Esophagus squamous epithelium (tissue), 5 donors: ENCODE measurements at regions not wholly inside any gene's neighbourhood (a gene's known extent, or its start where the extent isn't known, plus 50 kb on each side); places are given as distances from the start of the nearest gene placed in this dataset.

Experiments
- DNase-seq: peaks from one replicate; lab custom pipeline; 2025; lab: John Stamatoyannopoulos, UW
- H3K27ac ChIP-seq, 4 donors: fragments of 200-600 bp; sonication (generic); one replicate each; pipeline ENCODE4 v1.5.1; 2016 to 2019; ENCODE audit warnings: mild to moderate bottlenecking in 1 of 4
- H3K27me3 ChIP-seq, 4 donors: fragments of 200-600 bp; sonication (generic); 1 replicate in 3 of 4; 2 replicates in 1 of 4; pipeline versions ENCODE4 v1.5.1 to v1.6.0; 2017 to 2021; ENCODE audit warnings: antibody characterized with exemption in 1 of 4
- H3K36me3 ChIP-seq, 3 donors: fragments of 200-600 bp; sonication (generic); one replicate each; pipeline ENCODE4 v1.5.1; 2016 to 2019
- H3K4me1 ChIP-seq, 3 donors: fragments of 200-600 bp; sonication (generic); one replicate each; pipeline ENCODE4 v1.5.1; 2017 to 2019
- H3K4me3 ChIP-seq, 4 donors: fragments of 200-600 bp; sonication (generic); 1 replicate in 3 of 4; 2 replicates in 1 of 4; pipeline ENCODE4 v1.5.1; 2016 to 2019; ENCODE audit warnings: mild to moderate bottlenecking in 2 of 4, moderate library complexity in 1 of 4
- H3K9me3 ChIP-seq, 3 donors: fragments of 200-600 bp; sonication (generic); one replicate each; pipeline ENCODE4 v1.5.1; 2016 to 2019
- POLR2A ChIP-seq, 4 donors: fragments of 450-650 bp; IDR thresholded peaks; one replicate each; pipeline ENCODE4 v1.6.1; 2017; ENCODE audit warnings: antibody characterized with exemption in 4 of 4, mild to moderate bottlenecking in 4 of 4, moderate library complexity in 3 of 4
- WGBS, 2 donors: methylation state at CpG; one replicate each; pipeline ENCODE4 v1.1.5; 2018; 5-methylcytosine and 5-hydroxymethylcytosine counted together
- intact Hi-C: fragments of 100-400 bp; cut with DNase I; formaldehyde crosslinking; loops from one replicate; pipeline ENCODE4 v1.15.0; 2022
- TF ChIP-seq, protein P1 (sequence below), 6 experiments: fragments of 450-650 bp in 4 of 6; fragments of 200-600 bp in 2 of 6; sonication (generic) in 2 of 6; IDR thresholded peaks; one replicate each; pipeline ENCODE4 v1.5.1; 2016 to 2019; ENCODE audit warnings: antibody characterized with exemption in 6 of 6, mild to moderate bottlenecking in 4 of 6, moderate library complexity in 4 of 6
- donor health status: DM: yes; HTN: yes; CAD: no.

DNA sequence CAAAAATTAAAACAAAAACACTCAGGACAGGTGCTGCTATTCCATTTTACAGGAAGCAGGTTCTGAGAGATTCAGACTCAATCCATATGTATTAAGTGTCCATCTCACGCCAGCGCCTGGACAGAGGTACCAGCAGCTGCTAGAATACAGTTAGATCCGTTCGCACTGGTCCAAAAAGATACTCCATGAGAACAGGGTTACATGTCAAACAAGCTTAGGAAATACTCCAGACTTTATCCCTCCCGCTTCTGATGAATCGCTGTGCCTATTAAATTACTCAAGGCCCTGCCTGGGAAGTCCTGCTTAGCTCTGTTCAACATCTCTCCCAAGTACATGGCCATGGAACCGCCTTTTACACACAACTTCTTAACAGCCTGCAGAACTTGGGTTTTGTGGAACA lies 50.2 kb upstream of the SLC35C1 start:
- H3K27me3 ChIP-seq: peaks cover 0 to 62% (median 0%) of the 10 kb centered on the region in 4 donors

DNA sequence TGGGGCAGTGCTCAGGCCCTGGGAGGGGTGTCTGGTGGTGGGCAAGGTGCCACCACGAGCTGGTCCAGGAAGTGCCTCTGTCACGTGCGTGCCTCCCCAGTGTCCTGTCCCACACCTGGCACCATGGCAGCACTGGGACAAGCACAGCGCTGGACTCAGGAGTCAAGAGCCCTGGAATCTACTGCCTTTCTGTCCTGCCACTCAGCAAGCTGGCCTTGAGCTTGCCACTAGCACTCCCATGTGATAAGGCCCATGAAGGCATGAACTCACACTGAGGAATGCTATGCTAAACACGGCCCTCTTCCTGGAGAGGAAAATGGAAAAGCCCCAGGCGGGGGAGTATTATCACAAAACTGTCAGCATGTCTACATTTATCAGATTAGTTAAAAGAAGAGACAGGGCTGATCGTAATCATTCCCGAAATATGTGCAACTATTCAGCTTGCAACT lies 50.7 kb upstream of the SLC35C1 start:
- Histone ChIP-seq H3K9me3 (no peaks in the 10 kb centered on the region), H3K4me3 (no peak overlapping the region), H3K27me3 (peaks cover 0 to 62% (median 0%) of the 10 kb centered on the region in 4 donors), H3K4me1 (peaks cover 0 to 6% (median 0%) of the 10 kb centered on the region in 3 donors), H3K36me3 (no peaks in the 10 kb centered on the region), H3K27ac (no peak overlapping the region)
- intact Hi-C loops: no loop called here
- WGBS, 2 donors: 53 to 69% methylated on average over 5 to 8 of the region's 8 CpGs
- no peak for TF ChIP-seq POLR2A (IDR thresholded peaks at IDR 0.05)
- TF ChIP-seq, protein P1, sequence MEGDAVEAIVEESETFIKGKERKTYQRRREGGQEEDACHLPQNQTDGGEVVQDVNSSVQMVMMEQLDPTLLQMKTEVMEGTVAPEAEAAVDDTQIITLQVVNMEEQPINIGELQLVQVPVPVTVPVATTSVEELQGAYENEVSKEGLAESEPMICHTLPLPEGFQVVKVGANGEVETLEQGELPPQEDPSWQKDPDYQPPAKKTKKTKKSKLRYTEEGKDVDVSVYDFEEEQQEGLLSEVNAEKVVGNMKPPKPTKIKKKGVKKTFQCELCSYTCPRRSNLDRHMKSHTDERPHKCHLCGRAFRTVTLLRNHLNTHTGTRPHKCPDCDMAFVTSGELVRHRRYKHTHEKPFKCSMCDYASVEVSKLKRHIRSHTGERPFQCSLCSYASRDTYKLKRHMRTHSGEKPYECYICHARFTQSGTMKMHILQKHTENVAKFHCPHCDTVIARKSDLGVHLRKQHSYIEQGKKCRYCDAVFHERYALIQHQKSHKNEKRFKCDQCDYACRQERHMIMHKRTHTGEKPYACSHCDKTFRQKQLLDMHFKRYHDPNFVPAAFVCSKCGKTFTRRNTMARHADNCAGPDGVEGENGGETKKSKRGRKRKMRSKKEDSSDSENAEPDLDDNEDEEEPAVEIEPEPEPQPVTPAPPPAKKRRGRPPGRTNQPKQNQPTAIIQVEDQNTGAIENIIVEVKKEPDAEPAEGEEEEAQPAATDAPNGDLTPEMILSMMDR (IDR thresholded peaks at IDR 0.05): no peak
- no peak for DNase-seq

More for the DNA sequence above, 50.2 kb upstream of the SLC35C1 start:
- H3K4me1 ChIP-seq: peaks cover 0 to 6% (median 0%) of the 10 kb centered on the region in 3 donors
- intact Hi-C loops: no loop called here
- H3K4me3 ChIP-seq: no peak overlapping the region
- H3K9me3 ChIP-seq: no peaks in the 10 kb centered on the region
- no peak for DNase-seq
- H3K36me3 ChIP-seq: no peaks in the 10 kb centered on the region
- H3K27ac ChIP-seq: no peak overlapping the region
- TF ChIP-seq POLR2A (IDR thresholded peaks at IDR 0.05): no peak
- TF ChIP-seq, protein P1 (IDR thresholded peaks at IDR 0.05): no peak
- WGBS, 2 donors: 76 to 91% methylated on average over 7 of the region's 7 CpGs

DNA sequence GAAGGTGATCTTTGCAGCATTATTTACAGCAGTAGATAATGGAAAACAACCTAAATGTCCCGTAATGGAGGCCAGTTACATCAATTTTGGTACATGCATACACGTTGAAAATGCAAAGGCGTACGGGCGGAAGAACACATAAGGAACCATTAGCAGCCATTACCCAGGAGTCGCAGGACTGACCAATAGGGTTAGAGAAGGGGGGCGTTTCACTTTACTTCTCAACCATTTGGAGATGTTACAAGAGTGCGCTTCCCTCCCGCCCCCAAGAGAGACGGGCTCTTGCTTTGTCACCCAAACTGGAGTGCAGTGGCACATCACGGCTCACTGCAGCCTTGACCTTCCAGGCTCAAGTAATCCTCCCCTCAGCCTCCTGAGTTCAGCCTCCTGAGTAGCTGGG lies 52.8 kb upstream of the SLC35C1 start:
- TF ChIP-seq, protein P1 (IDR thresholded peaks at IDR 0.05): no peak
- no peak for TF ChIP-seq POLR2A (IDR thresholded peaks at IDR 0.05)
- WGBS, 2 donors: 84 to 85% methylated on average over 11 of the region's 11 CpGs

DNA sequence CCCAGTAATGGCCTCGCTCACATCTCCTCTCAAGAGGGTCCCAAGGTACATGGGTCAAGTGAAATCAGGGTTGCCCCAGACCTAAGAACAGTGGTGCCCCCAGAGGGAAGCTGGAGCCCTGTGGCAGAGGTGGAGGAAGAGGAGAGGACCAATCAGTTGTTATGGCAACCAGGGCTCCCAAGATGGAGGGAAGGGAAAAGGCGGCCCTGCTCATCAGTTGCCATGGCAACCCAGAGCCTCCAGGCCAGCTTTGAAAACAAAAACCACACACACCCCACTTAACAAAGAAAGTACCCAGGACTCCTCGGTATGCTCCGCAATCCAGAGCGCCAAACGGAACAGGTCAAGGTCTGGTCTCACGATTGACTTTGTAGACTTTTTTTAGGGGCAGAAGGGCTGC lies 53.5 kb upstream of the SLC35C1 start:
- intact Hi-C loops: no loop called here
- TF ChIP-seq POLR2A (IDR thresholded peaks at IDR 0.05): no peak
- TF ChIP-seq, protein P1 (IDR thresholded peaks at IDR 0.05): no peak
- Histone ChIP-seq H3K9me3 (no peaks in the 10 kb centered on the region), H3K4me1 (peaks cover 0 to 6% (median 0%) of the 10 kb centered on the region in 3 donors), H3K4me3 (no peak overlapping the region), H3K27me3 (peaks cover 0 to 43% (median 0%) of the 10 kb centered on the region in 4 donors), H3K27ac (no peak overlapping the region), H3K36me3 (no peaks in the 10 kb centered on the region)
- no peak for DNase-seq
- WGBS, 2 donors: 66 to 79% methylated on average over 6 to 7 of the region's 7 CpGs

More for the DNA sequence above, 52.8 kb upstream of the SLC35C1 start:
- H3K9me3 ChIP-seq: no peaks in the 10 kb centered on the region
- intact Hi-C loops: no loop called here
- no peak overlapping the region for H3K27ac ChIP-seq
- H3K36me3 ChIP-seq: no peaks in the 10 kb centered on the region
- no peak for DNase-seq
- peaks cover 0 to 50% (median 0%) of the 10 kb centered on the region in 4 donors for H3K27me3 ChIP-seq
- peaks cover 0 to 6% (median 0%) of the 10 kb centered on the region in 3 donors for H3K4me1 ChIP-seq
- no peak overlapping the region for H3K4me3 ChIP-seq

DNA sequence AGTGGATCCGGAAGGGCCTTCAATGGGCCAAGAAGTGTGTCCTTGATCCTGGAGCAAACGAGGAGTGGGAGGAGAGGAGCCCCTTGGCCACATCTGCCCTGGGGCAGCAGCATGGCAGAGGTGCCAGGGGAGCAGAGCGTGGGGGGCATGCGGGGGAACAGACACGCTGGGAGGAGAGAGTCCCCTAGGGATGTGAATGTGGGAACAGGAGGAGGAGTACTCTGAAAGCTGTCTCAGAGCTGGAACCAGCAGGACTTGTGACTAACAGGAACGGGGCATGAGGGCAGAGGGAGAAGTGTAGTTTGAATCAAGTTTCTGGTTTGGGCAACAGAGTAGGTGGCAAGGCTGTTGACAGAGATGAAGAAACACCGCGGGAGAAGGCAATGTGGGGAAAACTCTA lies 54.5 kb upstream of the SLC35C1 start:
- intact Hi-C loops: no loop called here
- TF ChIP-seq, protein P1 (IDR thresholded peaks at IDR 0.05): no peak
- no peak for TF ChIP-seq POLR2A (IDR thresholded peaks at IDR 0.05)
- H3K27ac ChIP-seq: no peak overlapping the region
- no peaks in the 10 kb centered on the region for H3K9me3 ChIP-seq
- DNase-seq: no peak
- WGBS, 2 donors: 77 to 78% methylated on average over 7 to 8 of the region's 8 CpGs
- H3K36me3 ChIP-seq: no peaks in the 10 kb centered on the region
- peaks cover 0 to 33% (median 0%) of the 10 kb centered on the region in 4 donors for H3K27me3 ChIP-seq
- H3K4me1 ChIP-seq: peaks cover 0 to 2% (median 0%) of the 10 kb centered on the region in 3 donors
- H3K4me3 ChIP-seq: no peak overlapping the region
